CD4-positive, alpha-beta T cell treated with Interleukin-15 for 4 hours (primary cell): ENCODE measurements at regions not wholly inside any gene's neighbourhood (a gene's known extent, or its start where the extent isn't known, plus 50 kb on each side); places are given as distances from the start of the nearest gene placed in this dataset.
"Not testable (repeated sequence)": the region's sequence is repeated elsewhere in the genome, so short reads cannot be mapped to it uniquely, and the experiment has no call there.

Experiments
- DNase-seq: peaks from one replicate; pipeline ENCODE4 v3.0.0-alpha.2; 2020; ENCODE audit warnings: low spot score

DNA sequence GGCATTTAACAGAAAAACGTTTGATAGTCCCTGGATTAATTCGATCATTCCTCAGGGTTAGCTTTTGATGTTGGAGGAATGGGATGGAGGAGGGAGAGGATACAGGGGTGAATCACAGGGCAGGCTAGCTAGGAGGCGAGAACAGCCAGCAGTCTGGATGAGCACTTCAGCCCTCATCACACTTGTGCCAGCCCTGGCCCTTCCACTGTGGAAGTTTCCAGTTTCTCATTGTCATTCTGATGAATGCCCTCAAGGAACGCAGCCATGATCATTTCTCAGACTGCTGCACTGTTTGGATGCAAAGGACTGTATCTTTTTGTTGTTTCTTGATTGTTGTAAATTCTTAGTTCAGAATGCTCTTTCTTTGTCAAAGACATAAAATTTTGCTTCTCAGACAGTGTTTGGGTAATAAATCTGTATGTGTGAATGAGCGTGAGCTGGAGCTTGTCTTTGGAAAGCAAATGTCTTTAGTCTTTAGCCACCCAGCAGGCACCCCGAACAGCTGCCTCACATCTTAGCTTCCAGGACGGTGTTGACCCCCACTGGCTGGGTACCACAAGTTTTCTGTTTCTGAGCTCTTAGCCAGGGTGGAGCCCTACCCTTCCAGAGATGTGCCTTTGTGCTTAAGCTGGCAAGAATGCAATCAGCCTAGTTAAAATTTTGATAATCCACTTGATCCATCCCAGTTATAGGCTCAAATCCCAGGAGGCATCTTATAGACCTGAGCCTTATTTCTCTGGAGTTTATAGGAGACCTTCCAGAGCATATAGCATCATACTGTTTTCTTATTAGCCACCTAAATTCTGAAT lies 121.1 kb downstream of the PDCD6IP start:
- no peak for DNase-seq

DNA sequence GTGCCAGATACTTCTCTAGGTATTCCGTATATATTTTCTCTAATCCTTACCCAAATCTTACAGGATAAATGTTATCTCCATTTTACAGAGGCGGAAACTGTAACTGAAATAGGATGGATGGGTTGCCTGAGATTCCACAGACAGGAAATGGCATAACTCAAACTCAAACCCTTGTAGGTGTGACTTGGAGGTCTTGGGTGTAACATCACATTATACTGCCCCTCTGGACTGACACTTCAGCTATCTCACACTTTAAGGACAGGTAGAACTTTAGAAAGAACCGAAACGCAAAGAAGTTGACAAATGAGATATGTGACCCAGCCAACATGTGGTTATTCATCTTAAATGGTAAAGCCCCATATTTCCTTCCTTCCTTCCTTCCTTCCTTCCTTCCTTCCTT lies 122.1 kb downstream of the PDCD6IP start:
- no peak for DNase-seq

GRCh38 chr3:33921608-33922007 lies 123.2 kb downstream of the PDCD6IP start:
- DNase-seq = no peak

DNA sequence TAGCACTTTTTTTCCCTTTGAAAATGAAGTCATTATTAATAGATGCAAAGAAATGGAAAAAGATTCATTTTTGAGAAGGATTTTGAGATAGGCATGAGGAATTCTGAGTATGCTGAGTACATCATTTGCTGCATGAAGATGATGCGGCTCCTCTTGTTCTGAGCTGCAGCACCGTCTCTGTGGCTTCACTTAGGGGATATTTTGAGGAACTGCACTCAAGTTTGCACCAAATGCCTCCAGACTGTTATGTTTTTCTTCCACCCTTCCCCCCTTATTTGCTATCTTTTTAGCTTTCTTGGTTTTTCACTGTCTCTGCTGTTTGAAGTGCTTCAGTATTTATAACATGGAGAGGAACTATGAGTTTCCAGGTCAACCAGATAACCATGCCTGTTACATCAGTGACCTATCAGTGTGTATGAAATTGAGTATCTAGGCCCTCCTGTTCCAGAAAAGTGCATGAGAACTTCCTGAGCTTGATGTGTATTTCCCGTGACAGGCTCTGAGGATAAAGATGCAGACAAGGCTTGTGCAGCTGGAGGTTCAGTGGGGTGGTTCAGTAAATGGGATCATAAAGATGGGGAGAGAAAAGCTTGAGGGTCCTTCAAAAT lies 128.7 kb downstream of the PDCD6IP start:
- no peak for DNase-seq

DNA sequence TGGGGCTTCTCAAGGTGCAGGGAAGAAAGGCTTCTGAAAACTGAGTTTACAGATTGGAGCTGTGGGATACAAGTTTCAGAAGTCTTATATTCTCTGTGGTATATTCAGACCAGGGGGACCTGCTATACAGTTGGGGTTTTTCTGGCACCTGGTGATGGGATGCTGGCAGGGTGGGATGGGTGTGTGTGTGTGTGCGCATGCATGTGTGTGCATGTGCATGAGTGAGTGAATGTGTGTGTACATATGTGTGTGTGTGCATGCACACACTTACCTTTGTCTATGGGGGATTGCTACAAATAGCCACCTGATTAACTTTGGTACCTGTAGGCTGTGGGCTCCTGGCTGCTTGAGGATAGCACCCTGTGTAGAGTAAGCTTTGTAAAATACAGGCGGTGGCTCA lies 131.4 kb downstream of the PDCD6IP start:
- no peak for DNase-seq

GRCh38 chr3:33931512-33931911 lies 133.1 kb downstream of the PDCD6IP start:
- no peak for DNase-seq

DNA sequence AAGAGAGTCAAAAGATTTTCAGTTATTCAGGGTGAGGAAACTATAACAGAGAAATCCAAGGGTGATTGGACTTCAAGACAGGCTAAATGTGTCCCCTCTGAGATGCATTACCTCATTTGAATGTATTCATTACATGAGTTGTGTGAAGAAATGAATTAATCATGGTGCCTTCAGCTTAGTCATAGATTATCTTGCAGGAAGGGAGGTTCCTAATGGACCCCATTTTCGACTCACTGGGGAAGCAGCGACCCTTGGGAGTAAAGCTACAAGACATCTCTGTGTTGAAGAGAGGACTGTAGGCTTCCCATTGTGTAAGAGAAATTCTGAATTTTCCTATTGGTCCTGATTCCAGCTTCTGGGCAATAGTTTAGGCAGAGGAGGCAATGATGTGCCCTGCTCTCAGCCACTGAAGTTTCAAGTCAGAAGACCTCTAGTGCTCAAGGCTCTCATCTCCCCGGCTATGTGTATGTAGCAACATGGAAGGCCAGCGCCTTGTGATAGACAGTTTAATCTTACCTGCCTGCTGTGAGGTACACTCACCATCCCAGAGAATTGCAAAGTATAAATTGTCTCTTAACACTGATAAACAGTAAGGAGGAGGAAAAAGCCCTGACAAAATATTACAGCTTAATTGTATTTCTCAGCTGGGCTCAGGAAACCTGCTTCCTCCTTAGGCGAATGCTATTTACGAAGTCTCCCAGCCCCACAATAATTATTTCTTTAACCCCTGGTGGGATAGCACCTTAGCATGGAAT lies 133.8 kb downstream of the PDCD6IP start:
- DNase-seq = no peak

- DNase-seq = no peak
Observed at GRCh38 chr3:33936171-33936920, 137.9 kb downstream of the PDCD6IP start.

- DNase-seq = no peak
Observed at GRCh38 chr3:33936921-33937525, 138.6 kb downstream of the PDCD6IP start.

DNA sequence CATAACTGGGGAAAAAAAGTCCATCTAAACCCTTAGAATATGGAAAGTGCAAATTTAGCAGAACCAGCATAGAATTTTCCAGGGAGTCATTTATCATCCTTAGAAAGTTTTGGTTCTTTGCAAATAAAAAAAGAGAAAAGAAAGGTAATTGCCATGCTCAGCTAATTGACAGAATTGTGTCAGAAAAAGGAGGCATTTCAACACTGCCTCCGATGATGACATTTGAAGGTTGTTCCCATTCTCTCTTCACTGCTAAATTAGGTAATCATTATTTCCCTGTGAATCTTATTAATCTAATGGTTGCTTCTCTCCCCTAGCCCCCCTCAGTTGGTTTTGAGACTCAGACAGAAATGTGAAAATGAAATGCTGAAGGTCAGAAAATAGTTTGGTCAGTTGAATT lies 139.2 kb downstream of the PDCD6IP start:
- no peak for DNase-seq

DNA sequence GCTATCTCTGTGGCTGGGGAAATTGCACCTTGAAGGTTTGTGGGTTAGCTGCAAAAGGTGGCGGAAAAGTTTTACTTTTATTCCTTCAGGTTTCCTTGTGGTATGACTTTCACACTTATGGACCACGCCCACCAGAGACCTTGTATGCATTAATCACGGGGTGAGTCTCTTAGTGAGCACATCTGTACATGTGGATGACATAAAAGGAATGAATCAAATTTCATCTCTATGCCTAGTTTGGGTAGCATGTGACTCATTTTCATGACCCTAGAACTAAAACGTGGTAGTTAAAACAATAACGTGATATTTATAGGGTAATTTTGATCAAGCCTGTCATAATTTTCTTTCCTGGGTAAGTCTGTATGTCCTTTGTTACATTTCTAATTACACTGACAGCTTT lies 141.7 kb downstream of the PDCD6IP start:
- DNase-seq = no peak

DNA sequence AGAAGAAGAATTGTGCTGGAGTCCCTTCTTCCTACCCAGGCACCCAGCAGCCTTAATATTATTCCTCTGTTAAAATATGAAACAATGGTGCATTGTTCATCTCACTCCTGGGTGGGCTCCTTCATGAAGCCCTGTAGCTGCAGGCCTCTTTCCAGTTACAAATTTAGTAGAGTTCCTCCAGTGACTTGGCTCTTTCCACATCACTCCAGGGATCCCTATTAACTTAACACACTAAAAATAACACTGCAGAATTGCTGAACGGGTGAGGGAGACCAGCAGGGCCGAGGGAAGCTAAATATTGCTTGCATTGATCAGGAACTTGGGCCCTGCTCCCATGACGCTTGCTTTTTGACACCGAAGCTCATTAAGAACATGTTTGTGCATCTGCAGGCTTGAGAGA lies 142.3 kb downstream of the PDCD6IP start:
- no peak for DNase-seq

- DNase-seq = no peak
Observed at GRCh38 chr3:33941804-33942203, 143.4 kb downstream of the PDCD6IP start.

DNA sequence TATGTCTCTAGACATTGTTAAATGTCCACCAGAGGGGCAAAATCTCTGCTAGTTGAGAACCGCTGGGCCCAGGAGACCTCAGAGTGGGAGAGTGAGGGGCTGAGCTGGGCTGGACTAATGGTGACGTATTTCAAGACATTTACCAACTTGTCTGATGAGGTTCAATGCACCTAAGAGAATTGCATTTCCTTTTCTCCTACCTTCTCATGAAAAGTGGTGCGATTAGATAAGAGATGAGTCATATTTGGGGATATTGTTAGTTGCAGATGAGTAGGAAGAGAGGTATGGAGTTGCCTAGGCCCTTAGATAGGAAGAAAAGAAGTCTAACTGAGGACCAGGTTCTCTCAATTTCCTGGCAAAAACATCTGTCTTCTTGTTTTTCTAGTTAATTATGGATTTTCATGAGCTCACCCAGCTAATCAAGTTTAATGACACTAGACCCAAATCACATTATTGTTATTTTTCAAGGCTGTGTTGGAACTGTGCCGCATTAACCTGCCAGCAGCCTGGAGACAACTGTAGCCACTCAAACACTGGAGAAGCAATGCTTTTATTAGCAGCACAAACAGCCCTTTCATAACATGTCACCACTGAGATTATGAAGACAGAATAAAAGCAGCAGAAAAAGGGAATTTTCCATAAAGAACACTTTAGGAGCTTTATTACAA lies 144.2 kb downstream of the PDCD6IP start:
- no peak for DNase-seq

- DNase-seq = no peak
Observed at GRCh38 chr3:33943277-33943676, 144.8 kb downstream of the PDCD6IP start.

GRCh38 chr3:33946612-33947011 lies 148.2 kb downstream of the PDCD6IP start:
- DNase-seq = not testable (repeated sequence)

- DNase-seq = no peak
Observed at GRCh38 chr3:33947272-33948195, 149.1 kb downstream of the PDCD6IP start.

GRCh38 chr3:33949074-33949473 lies 150.6 kb downstream of the PDCD6IP start:
- DNase-seq = no peak

DNA sequence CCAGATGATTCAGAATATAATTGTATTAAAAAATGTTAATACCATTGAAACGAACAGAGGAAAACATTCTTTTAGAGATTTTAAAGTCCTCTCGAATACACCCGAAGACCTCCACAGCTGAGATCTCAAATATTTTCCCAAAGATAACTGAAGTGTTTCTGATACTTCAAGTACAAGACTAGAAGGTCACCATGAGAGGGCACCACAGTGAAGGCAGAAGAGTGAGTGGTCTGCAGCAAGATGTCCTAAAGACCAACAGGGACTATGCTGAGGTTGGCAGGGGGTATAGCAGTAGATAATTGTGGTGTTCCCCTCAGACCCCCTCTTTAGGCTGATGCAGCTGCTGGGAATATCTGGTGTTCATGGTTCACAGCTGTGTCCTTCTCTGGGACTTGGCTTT lies 156.5 kb downstream of the PDCD6IP start:
- DNase-seq = no peak

- no peak for DNase-seq
Observed at GRCh38 chr3:33956206-33956605, 157.8 kb downstream of the PDCD6IP start.
